ENCODE measurements at regions not wholly inside any gene's neighbourhood (a gene's known extent, or its start where the extent isn't known, plus 50 kb on each side); places are given as distances from the start of the nearest gene placed in this dataset.

DNA sequence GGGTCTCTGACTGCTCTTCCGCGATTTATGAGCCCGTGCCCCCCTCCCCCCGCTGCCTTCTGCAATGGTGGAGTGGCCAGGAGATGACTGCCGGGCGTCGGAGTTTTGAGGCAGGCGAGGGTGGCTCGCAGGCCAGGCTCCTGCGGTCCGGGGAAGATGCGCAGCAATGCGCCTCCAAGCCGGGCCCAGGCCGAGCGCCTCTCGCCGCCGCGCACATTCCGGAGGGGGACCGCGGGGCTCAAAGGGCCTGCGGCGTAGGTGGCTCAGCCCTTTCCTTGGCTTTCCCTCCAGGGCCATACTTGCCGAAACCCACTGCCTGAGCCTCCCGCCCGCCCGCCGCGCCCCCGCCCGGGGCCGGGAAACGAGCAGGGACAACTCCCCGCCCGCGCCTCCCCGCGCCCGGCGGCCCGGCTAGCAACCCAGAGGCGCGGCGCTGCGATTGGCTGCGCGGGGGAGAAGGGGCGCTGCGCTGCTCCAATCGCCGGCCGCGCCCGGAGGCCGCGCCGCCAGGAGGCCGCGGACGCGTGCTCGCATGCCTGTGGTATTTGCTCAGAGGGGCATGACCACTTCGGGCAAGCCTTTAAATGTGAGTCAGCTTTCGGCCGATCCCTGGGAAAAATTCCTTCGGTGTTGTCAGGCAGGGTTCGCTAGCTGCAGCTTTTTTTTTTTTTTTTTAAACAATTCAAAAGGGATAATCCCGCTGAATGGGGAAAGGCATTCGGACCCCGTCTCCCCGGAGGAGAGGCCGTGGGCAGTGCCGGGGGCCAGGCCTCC lies 157.9 kb upstream of the PARP11 start:
- TF ChIP-seq, protein P1, sequence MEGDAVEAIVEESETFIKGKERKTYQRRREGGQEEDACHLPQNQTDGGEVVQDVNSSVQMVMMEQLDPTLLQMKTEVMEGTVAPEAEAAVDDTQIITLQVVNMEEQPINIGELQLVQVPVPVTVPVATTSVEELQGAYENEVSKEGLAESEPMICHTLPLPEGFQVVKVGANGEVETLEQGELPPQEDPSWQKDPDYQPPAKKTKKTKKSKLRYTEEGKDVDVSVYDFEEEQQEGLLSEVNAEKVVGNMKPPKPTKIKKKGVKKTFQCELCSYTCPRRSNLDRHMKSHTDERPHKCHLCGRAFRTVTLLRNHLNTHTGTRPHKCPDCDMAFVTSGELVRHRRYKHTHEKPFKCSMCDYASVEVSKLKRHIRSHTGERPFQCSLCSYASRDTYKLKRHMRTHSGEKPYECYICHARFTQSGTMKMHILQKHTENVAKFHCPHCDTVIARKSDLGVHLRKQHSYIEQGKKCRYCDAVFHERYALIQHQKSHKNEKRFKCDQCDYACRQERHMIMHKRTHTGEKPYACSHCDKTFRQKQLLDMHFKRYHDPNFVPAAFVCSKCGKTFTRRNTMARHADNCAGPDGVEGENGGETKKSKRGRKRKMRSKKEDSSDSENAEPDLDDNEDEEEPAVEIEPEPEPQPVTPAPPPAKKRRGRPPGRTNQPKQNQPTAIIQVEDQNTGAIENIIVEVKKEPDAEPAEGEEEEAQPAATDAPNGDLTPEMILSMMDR (IDR thresholded peaks at IDR 0.05), result peak in 1 of 3 experiments; percentile 7
- TF ChIP-seq POLR2A (IDR thresholded peaks at IDR 0.05), result peak in 1 of 2 donors; percentile 79
- TF ChIP-seq POLR2AphosphoS5 (IDR thresholded peaks at IDR 0.05; ENCODE audit: insufficient read depth in 1 of 2, low read depth in 1 of 2), result peak; percentile 52 to 85
